ENCODE measurements at regions not wholly inside any gene's neighbourhood (a gene's known extent, or its start where the extent isn't known, plus 50 kb on each side); places are given as distances from the start of the nearest gene placed in this dataset.

DNA sequence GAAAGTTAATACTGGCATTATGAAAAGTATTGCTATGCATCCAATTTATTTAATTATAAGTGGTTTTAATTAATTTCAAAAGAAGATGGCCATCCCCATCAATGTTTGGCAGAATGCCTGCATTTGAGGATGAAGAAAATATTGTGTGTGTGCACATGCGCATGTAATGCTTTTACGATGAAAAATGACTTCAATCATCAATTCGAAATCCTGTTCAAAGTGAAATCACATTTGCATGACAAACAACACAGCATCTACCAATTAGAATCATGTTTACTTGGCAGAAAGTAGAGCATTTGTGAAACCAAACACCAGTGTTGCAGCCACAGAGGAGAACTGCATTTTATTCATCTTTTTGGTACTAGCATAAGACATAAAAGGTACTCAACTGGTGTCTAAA lies 191.9 kb upstream of the PIRT start:
- TF ChIP-seq, protein P1, sequence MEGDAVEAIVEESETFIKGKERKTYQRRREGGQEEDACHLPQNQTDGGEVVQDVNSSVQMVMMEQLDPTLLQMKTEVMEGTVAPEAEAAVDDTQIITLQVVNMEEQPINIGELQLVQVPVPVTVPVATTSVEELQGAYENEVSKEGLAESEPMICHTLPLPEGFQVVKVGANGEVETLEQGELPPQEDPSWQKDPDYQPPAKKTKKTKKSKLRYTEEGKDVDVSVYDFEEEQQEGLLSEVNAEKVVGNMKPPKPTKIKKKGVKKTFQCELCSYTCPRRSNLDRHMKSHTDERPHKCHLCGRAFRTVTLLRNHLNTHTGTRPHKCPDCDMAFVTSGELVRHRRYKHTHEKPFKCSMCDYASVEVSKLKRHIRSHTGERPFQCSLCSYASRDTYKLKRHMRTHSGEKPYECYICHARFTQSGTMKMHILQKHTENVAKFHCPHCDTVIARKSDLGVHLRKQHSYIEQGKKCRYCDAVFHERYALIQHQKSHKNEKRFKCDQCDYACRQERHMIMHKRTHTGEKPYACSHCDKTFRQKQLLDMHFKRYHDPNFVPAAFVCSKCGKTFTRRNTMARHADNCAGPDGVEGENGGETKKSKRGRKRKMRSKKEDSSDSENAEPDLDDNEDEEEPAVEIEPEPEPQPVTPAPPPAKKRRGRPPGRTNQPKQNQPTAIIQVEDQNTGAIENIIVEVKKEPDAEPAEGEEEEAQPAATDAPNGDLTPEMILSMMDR (IDR thresholded peaks at IDR 0.05) = no peak
- no peak for TF ChIP-seq POLR2A (IDR thresholded peaks at IDR 0.05)

Data from body of pancreas (tissue), 4 donors.